GM12873 (cell line): ENCODE measurements at regions not wholly inside any gene's neighbourhood (a gene's known extent, or its start where the extent isn't known, plus 50 kb on each side); places are given as distances from the start of the nearest gene placed in this dataset.

Experiments used
- CTCF ChIP-seq: IDR thresholded peaks from 2 replicates; pipeline ENCODE4 v1.5.1; 2012; ENCODE audit warnings: low read depth, mild to moderate bottlenecking, moderate library complexity, low read length, control low read depth; ENCODE audit not compliant: insufficient read depth; ENCODE audit errors: missing control alignments

- TF ChIP-seq CTCF = no peak
Observed at GRCh38 chr3:161444694-161445077, 51.9 kb upstream of the OTOL1 start.

- no peak for TF ChIP-seq CTCF
Observed at GRCh38 chr3:161443921-161444693, 52.5 kb upstream of the OTOL1 start.

GRCh38 chr3:161430307-161430706, 59.0 kb upstream of the SPTSSB start:
- TF ChIP-seq CTCF = no peak

GRCh38 chr3:161427347-161427746, 56.0 kb upstream of the SPTSSB start:
- TF ChIP-seq CTCF = no peak

GRCh38 chr3:161426758-161427157, 55.4 kb upstream of the SPTSSB start:
- TF ChIP-seq CTCF = no peak

- TF ChIP-seq CTCF = peak; percentile 45
Observed at GRCh38 chr3:161423911-161424522, 52.7 kb upstream of the SPTSSB start.

- TF ChIP-seq CTCF = no peak
Observed at GRCh38 chr3:161422171-161422700, 50.9 kb upstream of the SPTSSB start.
